IMR-90 (cell line): ENCODE measurements at regions not wholly inside any gene's neighbourhood (a gene's known extent, or its start where the extent isn't known, plus 50 kb on each side); places are given as distances from the start of the nearest gene placed in this dataset.
"Not testable (repeated sequence)": the region's sequence is repeated elsewhere in the genome, so short reads cannot be mapped to it uniquely, and the experiment has no call there.

ENCODE experiments used
- ATAC-seq: fragments of 200-7000 bp; cut with Tn5 transposase; 2 replicates; pipeline ENCODE4 v1.9.1; 2020; ENCODE audit warnings: low read depth, mild to moderate bottlenecking, moderate library complexity
- BruUV-seq: library from RNA; stranded (reverse); fragments of 400-500 nt; replicated peaks from 2 replicates; lab custom pipeline; 2021; lab: Mats Ljungman, UMichigan
- CTCF ChIA-PET: fragments of 300-600 bp; formaldehyde crosslinking; extraction: SDS; loops from one replicate; lab custom pipeline; 2021; ENCODE audit warnings: antibody characterized with exemption; lab: Yijun Ruan, JAX
- POLR2A ChIA-PET: fragments of 300-600 bp; sonication (Branson Sonifier 250); formaldehyde crosslinking; loops from one replicate; lab custom pipeline; 2022; ENCODE audit warnings: antibody characterized with exemption; ENCODE audit not compliant: unreplicated experiment; lab: Charles Lee
- DNase-seq: peaks from one replicate; pipeline ENCODE4 v3.0.0; 2013
- H2AFZ ChIP-seq: replicated peaks from 2 replicates; pipeline ENCODE3; 2013; ENCODE audit warnings: low read length, mild to moderate bottlenecking; ENCODE audit not compliant: poor library complexity
- H2AK5ac ChIP-seq: 2 replicates; pipeline ENCODE4 v1.6.1; 2013; ENCODE audit warnings: low read depth, low read length, inconsistent platforms
- H2AK9ac ChIP-seq: replicated peaks from 2 replicates; pipeline ENCODE3; 2013; ENCODE audit warnings: mild to moderate bottlenecking, low read depth, low read length, moderate library complexity; ENCODE audit not compliant: poor library complexity
- H2BK120ac ChIP-seq: 2 replicates; pipeline ENCODE4 v1.6.1; 2013; ENCODE audit warnings: low read depth, low read length, inconsistent platforms
- H2BK15ac ChIP-seq: 3 replicates; pipeline ENCODE4 v1.6.1; 2013; ENCODE audit warnings: low read depth, low read length, inconsistent platforms
- H2BK20ac ChIP-seq: 2 replicates; pipeline ENCODE4 v1.6.1; 2013; ENCODE audit warnings: low read depth, mild to moderate bottlenecking, inconsistent platforms, low read length, moderate library complexity
- H2BK5ac ChIP-seq: 2 replicates; pipeline ENCODE4 v1.6.1; 2013; ENCODE audit warnings: mild to moderate bottlenecking, low read depth, low read length, inconsistent platforms; ENCODE audit not compliant: poor library complexity, severe bottlenecking
- H3K14ac ChIP-seq: replicated peaks from 2 replicates; pipeline ENCODE4 v1.6.1; 2013; ENCODE audit warnings: low read depth, low read length, inconsistent platforms
- H3K18ac ChIP-seq: 2 replicates; pipeline ENCODE4 v1.6.1; 2013; ENCODE audit warnings: low read depth, low read length, control low read depth
- H3K23ac ChIP-seq: 2 replicates; pipeline ENCODE4 v1.6.1; 2013; ENCODE audit warnings: low read depth, low read length, inconsistent platforms
- H3K27ac ChIP-seq: 2 replicates; pipeline ENCODE4 v1.5.1; 2013; ENCODE audit warnings: mild to moderate bottlenecking, control low read depth, low read length; ENCODE audit not compliant: insufficient read depth
- H3K27me3 ChIP-seq: 2 replicates; pipeline ENCODE4 v1.6.1; 2013; ENCODE audit warnings: low read length; ENCODE audit not compliant: control insufficient read depth, insufficient read depth
- H3K36me3 ChIP-seq: 2 replicates; pipeline ENCODE4 v1.6.1; 2013; ENCODE audit warnings: low read length, mixed read lengths; ENCODE audit not compliant: control insufficient read depth, insufficient read depth
- H3K4ac ChIP-seq: 2 replicates; pipeline ENCODE4 v1.6.1; 2013; ENCODE audit warnings: low read depth, low read length, inconsistent platforms
- H3K4me1 ChIP-seq: 2 replicates; pipeline ENCODE4 v1.6.1; 2013; ENCODE audit warnings: low read length, mixed read lengths; ENCODE audit not compliant: control insufficient read depth, insufficient read depth
- H3K4me2 ChIP-seq: 2 replicates; pipeline ENCODE4 v1.6.1; 2013; ENCODE audit warnings: low read depth, mild to moderate bottlenecking, control low read depth, low read length, moderate library complexity
- H3K4me3 ChIP-seq: 2 replicates; pipeline ENCODE4 v1.5.1; 2013; ENCODE audit warnings: low read depth, mild to moderate bottlenecking, control low read depth, low read length, moderate library complexity; ENCODE audit not compliant: insufficient read depth
- H3K56ac ChIP-seq: 2 replicates; pipeline ENCODE4 v1.6.1; 2013; ENCODE audit warnings: low read length, inconsistent platforms; ENCODE audit not compliant: insufficient read depth; ENCODE audit errors: extremely low read depth
- H3K79me1 ChIP-seq, 2 experiments: 2 replicates each; pipeline ENCODE4 v1.6.1; 2013; ENCODE audit warnings: low read length in 2 of 2, inconsistent platforms in 1 of 2, low read depth in 1 of 2
- H3K9ac ChIP-seq: 2 replicates; pipeline ENCODE4 v1.6.1; 2013; ENCODE audit warnings: low read depth, low read length, control low read depth
- H3K9me1 ChIP-seq: 2 replicates; pipeline ENCODE4 v1.6.1; 2013; ENCODE audit warnings: low read length, inconsistent platforms; ENCODE audit not compliant: insufficient read depth
- H3K9me3 ChIP-seq: 2 replicates; pipeline ENCODE4 v1.6.1; 2013; ENCODE audit warnings: low read length; ENCODE audit not compliant: control insufficient read depth, insufficient read depth
- H4K20me1 ChIP-seq: 2 replicates; pipeline ENCODE4 v1.6.1; 2013; ENCODE audit warnings: low read length, inconsistent platforms; ENCODE audit not compliant: insufficient read depth
- H4K5ac ChIP-seq: 2 replicates; pipeline ENCODE4 v1.6.1; 2013; ENCODE audit warnings: mild to moderate bottlenecking, low read depth, low read length, control low read depth
- H4K8ac ChIP-seq, 2 experiments: 2 replicates each; pipeline ENCODE4 v1.6.1; 2013; ENCODE audit warnings: low read depth in 2 of 2, low read length in 2 of 2, control low read depth in 1 of 2, inconsistent platforms in 1 of 2
- H4K91ac ChIP-seq: 2 replicates; pipeline ENCODE4 v1.6.1; 2013; ENCODE audit warnings: low read depth, low read length, inconsistent platforms; ENCODE audit not compliant: insufficient read depth
- BHLHE40 ChIP-seq: fragments of 150-350 bp; IDR thresholded peaks from 2 replicates; pipeline ENCODE4 v1.6.1; 2016; ENCODE audit warnings: mild to moderate bottlenecking, low read depth, low read length
- CEBPB ChIP-seq: IDR thresholded peaks from 2 replicates; pipeline ENCODE4 v1.6.1; 2012; ENCODE audit warnings: low read depth, low read length, improper control_type of control experiment
- MAFK ChIP-seq: IDR thresholded peaks from 2 replicates; pipeline ENCODE4 v1.6.1; 2012; ENCODE audit warnings: low read depth, low read length, improper control_type of control experiment
- WGBS, 2 experiments: methylation state at CpG; one replicate each; pipeline versions ENCODE4 v1.1.5 to v1.1.7; 2013; ENCODE audit warnings: missing lambda C conversion rate in 2 of 2; ENCODE audit not compliant: insufficient read length in 1 of 2; ENCODE audit errors: extremely low coverage in 2 of 2; 5-methylcytosine and 5-hydroxymethylcytosine counted together
- dilution Hi-C: fragments of 300-500 bp; cut with HindIII; formaldehyde crosslinking; loops from one replicate; pipeline ENCODE4 v1.14.3; 2018; ENCODE audit warnings: low sequenced_read_pairs; ENCODE audit not compliant: unreplicated experiment
- in situ Hi-C: fragments of 300-500 bp; cut with MboI; formaldehyde crosslinking; loops from 3 replicates; pipeline ENCODE4 v1.14.3; 2019; ENCODE audit warnings: low sequenced_read_pairs, inconsistent platforms, mixed read lengths
- intact Hi-C: fragments of 100-400 bp; cut with micrococcal nuclease; formaldehyde crosslinking; loops from 2 replicates; pipeline ENCODE4 v1.10.0; 2022

GRCh38 chr1:96912248-96912647 is 190.7 kb downstream of the PTBP2 start:
- H4K5ac ChIP-seq: no peak overlapping the region
- intact Hi-C loops: no loop called here
- no peak overlapping the region for H3K18ac ChIP-seq
- H3K27me3 ChIP-seq: no peaks in the 10 kb centered on the region; the same call in 1 of the 2 replicates
- H3K9ac ChIP-seq: no peak overlapping the region
- DNase-seq (no peak), ATAC-seq (no peak)
- BruUV-seq: no TSS peak
- no peak overlapping the region for H4K8ac ChIP-seq
- H3K4me3 ChIP-seq: no peak overlapping the region
- no peak overlapping the region for H2BK5ac ChIP-seq
- dilution Hi-C loops: no loop called here
- H3K4me1 ChIP-seq: no peaks in the 10 kb centered on the region
- no peak overlapping the region for H2AK9ac ChIP-seq
- no peak overlapping the region for H2AFZ ChIP-seq
- no peak overlapping the region for H3K56ac ChIP-seq
- no peak overlapping the region for H3K27ac ChIP-seq
- H4K20me1 ChIP-seq: no peaks in the 10 kb centered on the region
- H2BK120ac ChIP-seq: no peak overlapping the region
- H3K36me3 ChIP-seq: no peaks in the 10 kb centered on the region
- H2BK20ac ChIP-seq: no peak overlapping the region
- in situ Hi-C loops: no loop called here
- H2BK15ac ChIP-seq: no peak overlapping the region
- ChIA-PET CTCF (interaction anchor here (1.0 kb wide), 1 partner anchor 10 kb away, joined by 5 read pairs; no protein-coding TSS in a partner anchor), POLR2A (no interaction called here)
- no peak overlapping the region for H3K4ac ChIP-seq
- no peak overlapping the region for H3K14ac ChIP-seq
- H3K4me2 ChIP-seq: no peak overlapping the region
- no peaks in the 10 kb centered on the region for H3K79me1 ChIP-seq
- no peak overlapping the region for H2AK5ac ChIP-seq
- no peaks in the 10 kb centered on the region; the same call in 1 of the 2 replicates for H3K9me1 ChIP-seq
- no CpG with 5 or more reads among the region's 5 CpGs for WGBS, 2 experiments
- no peaks in the 10 kb centered on the region for H3K9me3 ChIP-seq
- TF ChIP-seq MAFK: no peak
- no peak for TF ChIP-seq BHLHE40
- TF ChIP-seq CEBPB: no peak
- H3K23ac ChIP-seq: no peak overlapping the region
- no peak overlapping the region for H4K91ac ChIP-seq

- H3K27ac ChIP-seq, H3K14ac ChIP-seq: not testable (repeated sequence)
These were observed 194.1 kb downstream of the PTBP2 start for GRCh38 chr1:96915701-96916100.

More at GRCh38 chr1:96915701-96916100, 194.1 kb downstream of the PTBP2 start:
- H4K5ac ChIP-seq, BruUV-seq, H3K4me1 ChIP-seq, H3K4ac ChIP-seq, POLR2A ChIA-PET, H3K9ac ChIP-seq, H3K23ac ChIP-seq, H2AK5ac ChIP-seq, ATAC-seq, DNase-seq, H3K9me1 ChIP-seq, dilution Hi-C loops, H3K4me2 ChIP-seq, H2BK120ac ChIP-seq, H4K20me1 ChIP-seq, intact Hi-C loops, CTCF ChIA-PET, H3K9me3 ChIP-seq, H3K4me3 ChIP-seq, H4K91ac ChIP-seq, H3K36me3 ChIP-seq, H3K79me1 ChIP-seq, H3K56ac ChIP-seq, H4K8ac ChIP-seq, H3K18ac ChIP-seq, H2BK5ac ChIP-seq, H2BK20ac ChIP-seq, H2AK9ac ChIP-seq, H2AFZ ChIP-seq, H2BK15ac ChIP-seq, in situ Hi-C loops, H3K27me3 ChIP-seq: not testable (repeated sequence)
- WGBS, 2 experiments: no CpG with 5 or more reads among the region's 3 CpGs
